ENCODE measurements at regions not wholly inside any gene's neighbourhood (a gene's known extent, or its start where the extent isn't known, plus 50 kb on each side); places are given as distances from the start of the nearest gene placed in this dataset.

DNA sequence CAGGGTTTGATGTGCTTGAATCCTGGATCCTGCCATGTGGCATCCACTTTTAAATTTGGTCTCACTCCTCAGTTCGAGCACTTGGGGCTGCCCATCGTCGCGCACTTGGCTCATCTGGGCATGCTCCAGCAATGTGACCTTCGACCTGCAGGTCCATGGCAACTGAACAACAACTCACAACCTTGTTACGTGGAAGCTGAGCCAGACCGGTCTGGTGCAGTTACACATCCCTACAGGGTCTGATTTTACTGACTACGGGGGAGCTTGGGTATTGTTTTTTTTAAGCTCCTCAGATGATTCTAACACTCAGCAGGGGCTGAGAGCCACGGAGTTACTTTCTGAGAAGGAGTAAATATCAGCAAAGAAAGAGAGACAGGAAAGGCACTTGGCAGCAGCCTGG, 769.6 kb downstream of the UQCRFS1 start:
- H3K9me1 ChIP-seq (replicated peaks; ENCODE audit: control insufficient read depth, extremely low read depth, insufficient read depth, low read length) = no peaks in the 10 kb centered on the region
- H3K36me3 ChIP-seq (ENCODE audit: control insufficient read depth in 2 of 2, extremely low read depth in 1 of 2, insufficient read depth in 2 of 2, low read length in 2 of 2) = no peaks in the 10 kb centered on the region
- POLR2A ChIA-PET = no interaction called here
- no TSS peak for BruUV-seq (replicated peaks)
- H3K9me3 ChIP-seq (replicated peaks; ENCODE audit: control insufficient read depth, insufficient read depth, low read length) = no peaks in the 10 kb centered on the region
- no peak for TF ChIP-seq MYC (IDR thresholded peaks at IDR 0.05; ENCODE audit: low read depth, low read length)
- TF ChIP-seq POLR2A (IDR thresholded peaks at IDR 0.05; ENCODE audit: low read depth, low read length) = no peak
- TF ChIP-seq, protein P1, sequence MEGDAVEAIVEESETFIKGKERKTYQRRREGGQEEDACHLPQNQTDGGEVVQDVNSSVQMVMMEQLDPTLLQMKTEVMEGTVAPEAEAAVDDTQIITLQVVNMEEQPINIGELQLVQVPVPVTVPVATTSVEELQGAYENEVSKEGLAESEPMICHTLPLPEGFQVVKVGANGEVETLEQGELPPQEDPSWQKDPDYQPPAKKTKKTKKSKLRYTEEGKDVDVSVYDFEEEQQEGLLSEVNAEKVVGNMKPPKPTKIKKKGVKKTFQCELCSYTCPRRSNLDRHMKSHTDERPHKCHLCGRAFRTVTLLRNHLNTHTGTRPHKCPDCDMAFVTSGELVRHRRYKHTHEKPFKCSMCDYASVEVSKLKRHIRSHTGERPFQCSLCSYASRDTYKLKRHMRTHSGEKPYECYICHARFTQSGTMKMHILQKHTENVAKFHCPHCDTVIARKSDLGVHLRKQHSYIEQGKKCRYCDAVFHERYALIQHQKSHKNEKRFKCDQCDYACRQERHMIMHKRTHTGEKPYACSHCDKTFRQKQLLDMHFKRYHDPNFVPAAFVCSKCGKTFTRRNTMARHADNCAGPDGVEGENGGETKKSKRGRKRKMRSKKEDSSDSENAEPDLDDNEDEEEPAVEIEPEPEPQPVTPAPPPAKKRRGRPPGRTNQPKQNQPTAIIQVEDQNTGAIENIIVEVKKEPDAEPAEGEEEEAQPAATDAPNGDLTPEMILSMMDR (IDR thresholded peaks at IDR 0.05; ENCODE audit: extremely low read depth in 1 of 2, insufficient read depth in 1 of 2, low read depth in 1 of 2, low read length in 2 of 2) = no peak
- no peak for TF ChIP-seq GATA2 (IDR thresholded peaks at IDR 0.05; ENCODE audit: insufficient read depth, insufficient read length, low read depth, low read length)
- TF ChIP-seq FOS (IDR thresholded peaks at IDR 0.05; ENCODE audit: borderline replicate concordance, insufficient read depth, low read length) = no peak
- TF ChIP-seq, protein P2, sequence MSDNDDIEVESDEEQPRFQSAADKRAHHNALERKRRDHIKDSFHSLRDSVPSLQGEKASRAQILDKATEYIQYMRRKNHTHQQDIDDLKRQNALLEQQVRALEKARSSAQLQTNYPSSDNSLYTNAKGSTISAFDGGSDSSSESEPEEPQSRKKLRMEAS (IDR thresholded peaks at IDR 0.05; ENCODE audit: insufficient read depth, insufficient read length) = no peak
- TF ChIP-seq POLR2AphosphoS5 (IDR thresholded peaks at IDR 0.05; ENCODE audit: insufficient read depth, low read depth, low read length) = no peak
- TF ChIP-seq JUN (IDR thresholded peaks at IDR 0.05; ENCODE audit: borderline replicate concordance, insufficient read depth, insufficient read length, low read depth) = no peak
- no peak for TF ChIP-seq EZH2 (IDR thresholded peaks at IDR 0.05; ENCODE audit: borderline replicate concordance, low read depth, low read length, severe bottlenecking)
- no peak overlapping the region for H3K4me3 ChIP-seq (replicated peaks in 1 of 3; ENCODE audit: insufficient read depth in 1 of 3, low read depth in 1 of 3, low read length in 3 of 3)
- H3K4me1 ChIP-seq (ENCODE audit: control insufficient read depth, extremely low read depth, insufficient read depth, low read length) = no peaks in the 10 kb centered on the region
- DNase-seq (ENCODE audit: low read depth, low spot score) (no peak), FAIRE-seq (no peak)
- H3K79me2 ChIP-seq (ENCODE audit: control insufficient read depth, insufficient read depth, low read length) = no peaks in the 10 kb centered on the region
- H3K27ac ChIP-seq (ENCODE audit: insufficient read depth, low read depth, low read length) = no peak overlapping the region
- H3K4me2 ChIP-seq (ENCODE audit: insufficient read depth, low read length) = no peak overlapping the region
- no peak overlapping the region for H3K9ac ChIP-seq (replicated peaks; ENCODE audit: extremely low read depth, insufficient read depth, low read length)
- intact Hi-C loops (cut with micrococcal nuclease) (no loop called here), dilution Hi-C loops (cut with MboI; ENCODE audit: extremely low pct_ligation_motif_present, low sequenced_read_pairs) (no loop called here)
- H3K27me3 ChIP-seq (ENCODE audit: control insufficient read depth in 2 of 2, insufficient read depth in 2 of 2, low read length in 2 of 2) = no peaks in the 10 kb centered on the region
- H2AFZ ChIP-seq (ENCODE audit: low read depth, low read length) = no peak overlapping the region
- CTCF ChIA-PET = no interaction called here
- no peaks in the 10 kb centered on the region for H4K20me1 ChIP-seq (replicated peaks; ENCODE audit: control insufficient read depth, extremely low read depth, insufficient read depth, low read length)

All from endothelial cell of umbilical vein (primary cell).